ENCODE measurements at regions not wholly inside any gene's neighbourhood (a gene's known extent, or its start where the extent isn't known, plus 50 kb on each side); places are given as distances from the start of the nearest gene placed in this dataset.

GRCh38 chr5:143870362-143870761 lies 58.4 kb downstream of the HMHB1 start:
- DNase-seq, result no peak

DNA sequence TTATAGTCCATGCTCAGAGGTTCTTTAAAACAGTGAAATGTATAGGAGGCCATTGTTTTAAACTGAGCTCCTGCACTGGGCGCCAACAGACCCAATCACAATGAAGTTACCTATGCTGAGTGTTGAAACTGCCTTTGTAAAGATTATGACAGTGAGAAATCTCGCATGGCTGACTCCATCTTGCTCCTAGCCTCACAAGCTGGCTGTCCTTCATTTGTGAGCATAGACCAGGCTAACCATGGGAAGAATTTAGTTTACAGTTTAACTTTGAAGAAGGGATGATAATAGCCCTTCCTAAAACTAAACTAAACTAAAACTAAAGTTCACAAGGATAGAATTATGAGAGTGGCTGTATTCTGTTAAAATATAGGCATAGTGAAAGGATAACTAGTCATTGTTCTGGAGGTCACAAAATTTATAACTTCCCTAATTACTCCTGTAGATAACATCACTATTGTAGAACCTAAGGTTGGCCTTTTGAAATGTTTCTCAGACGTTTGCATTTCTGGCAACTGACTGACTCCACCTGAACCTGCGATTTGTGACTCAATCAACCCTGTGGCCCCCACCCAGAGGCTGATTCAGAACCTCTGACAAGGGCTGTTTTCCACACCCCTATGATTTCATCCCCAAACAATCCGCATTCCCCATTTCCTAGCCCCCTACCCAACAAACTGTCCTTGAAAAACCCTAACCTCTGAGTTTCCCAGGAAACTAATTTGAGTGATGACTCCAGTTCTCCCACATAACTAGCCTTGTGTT lies 59.1 kb downstream of the HMHB1 start:
- no peak for DNase-seq

DNA sequence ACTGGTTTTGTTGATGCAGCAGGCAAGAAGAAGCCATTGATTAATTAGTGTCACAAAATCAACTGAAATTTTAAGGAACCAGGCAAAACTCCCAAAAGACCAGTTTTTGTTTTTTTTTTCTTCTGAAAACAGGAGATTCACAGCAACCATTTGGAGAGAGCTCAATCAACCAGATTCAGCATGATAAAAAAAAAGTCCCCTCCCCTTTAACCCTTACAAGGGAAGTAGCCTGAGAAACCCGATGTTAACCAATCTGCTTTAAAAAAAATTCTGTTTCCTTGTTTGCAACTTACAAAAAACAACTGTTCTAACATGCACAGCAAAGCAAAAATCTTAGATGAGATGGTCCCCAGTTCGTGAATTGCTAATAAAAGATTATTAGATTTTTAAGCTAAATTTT lies 59.7 kb downstream of the HMHB1 start:
- no peak for DNase-seq

GRCh38 chr5:143874312-143874711 lies 62.4 kb downstream of the HMHB1 start:
- no peak for DNase-seq

GRCh38 chr5:143877196-143877595 lies 65.2 kb downstream of the HMHB1 start:
- no peak for DNase-seq

GRCh38 chr5:143878430-143878829 lies 66.5 kb downstream of the HMHB1 start:
- no peak for DNase-seq

GRCh38 chr5:143879646-143880045 lies 67.7 kb downstream of the HMHB1 start:
- DNase-seq, result no peak

DNA sequence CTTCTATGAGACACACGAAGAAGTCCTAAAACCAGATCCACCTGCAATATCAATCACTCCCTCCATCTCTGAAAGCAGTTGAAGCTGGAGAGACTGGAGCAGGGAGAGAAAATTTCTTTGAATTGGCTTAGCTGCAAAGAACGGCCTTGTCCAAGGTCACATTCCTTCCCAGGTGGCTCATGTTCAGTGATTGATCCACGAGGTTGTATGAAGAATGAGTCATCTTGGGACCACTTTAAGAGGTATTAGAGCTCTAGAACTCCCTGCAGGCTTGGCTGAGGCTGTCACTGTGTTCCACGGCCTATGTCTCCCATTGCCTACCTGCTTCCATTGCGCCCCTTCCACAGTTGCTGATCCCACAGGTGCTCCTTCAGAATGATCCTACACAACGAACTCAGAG lies 68.2 kb downstream of the HMHB1 start:
- DNase-seq, result no peak

DNA sequence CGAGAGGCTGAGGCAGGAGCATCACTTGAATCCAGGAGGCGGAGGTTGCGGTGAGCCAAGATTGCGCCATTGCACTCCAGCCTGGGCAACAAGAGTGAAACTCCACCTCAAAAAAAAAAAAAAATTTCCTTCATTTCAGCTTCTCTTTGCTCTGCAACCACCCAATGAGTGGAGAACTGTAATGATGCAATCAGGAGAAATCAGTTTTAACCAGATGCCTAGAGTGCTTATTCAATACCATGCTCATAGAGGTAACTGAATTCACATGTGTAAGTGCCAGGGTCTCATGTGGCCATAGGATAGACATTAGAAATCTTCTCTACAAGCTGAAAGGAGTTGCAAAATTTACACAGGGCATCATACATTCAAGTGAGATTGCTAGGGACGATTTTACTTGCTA lies 70.6 kb downstream of the HMHB1 start:
- DNase-seq, result no peak

GRCh38 chr5:143886096-143886495 lies 74.1 kb downstream of the HMHB1 start:
- DNase-seq, result peak; percentile 16

GRCh38 chr5:143886651-143887638 lies 75.0 kb downstream of the HMHB1 start:
- DNase-seq, result peak; percentile 86

GRCh38 chr5:143887903-143888665 lies 76.1 kb downstream of the HMHB1 start:
- peak; percentile 60 for DNase-seq

GRCh38 chr5:143888912-143889311 lies 77.0 kb downstream of the HMHB1 start:
- DNase-seq, result no peak

DNA sequence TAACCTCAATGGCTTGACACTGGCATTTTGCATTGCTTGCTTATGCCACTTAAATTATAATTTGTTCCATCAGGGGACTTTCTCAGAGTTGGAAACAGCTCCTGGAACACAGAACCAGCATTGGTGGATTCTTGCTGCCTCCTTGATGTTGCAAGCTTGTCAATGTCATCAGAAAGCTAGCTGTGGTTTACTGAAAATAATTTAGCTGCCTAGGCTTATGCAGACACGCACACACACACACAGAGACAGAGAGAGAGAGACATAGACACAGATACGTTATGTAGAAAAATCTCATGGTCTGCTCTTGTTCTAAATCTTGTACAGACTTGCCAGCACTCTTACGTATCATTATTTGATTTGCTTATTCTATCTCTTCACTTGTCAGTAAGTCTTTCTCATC lies 78.0 kb downstream of the HMHB1 start:
- DNase-seq, result no peak

- DNase-seq, result peak; percentile 79
Observed at GRCh38 chr5:143890487-143890886, 78.5 kb downstream of the HMHB1 start.

- DNase-seq, result no peak
Observed at GRCh38 chr5:143892271-143892670, 80.3 kb downstream of the HMHB1 start.

- DNase-seq, result no peak
Observed at GRCh38 chr5:143892908-143893307, 80.9 kb downstream of the HMHB1 start.

GRCh38 chr5:143893638-143894037 lies 81.7 kb downstream of the HMHB1 start:
- peak; percentile 27 for DNase-seq

DNA sequence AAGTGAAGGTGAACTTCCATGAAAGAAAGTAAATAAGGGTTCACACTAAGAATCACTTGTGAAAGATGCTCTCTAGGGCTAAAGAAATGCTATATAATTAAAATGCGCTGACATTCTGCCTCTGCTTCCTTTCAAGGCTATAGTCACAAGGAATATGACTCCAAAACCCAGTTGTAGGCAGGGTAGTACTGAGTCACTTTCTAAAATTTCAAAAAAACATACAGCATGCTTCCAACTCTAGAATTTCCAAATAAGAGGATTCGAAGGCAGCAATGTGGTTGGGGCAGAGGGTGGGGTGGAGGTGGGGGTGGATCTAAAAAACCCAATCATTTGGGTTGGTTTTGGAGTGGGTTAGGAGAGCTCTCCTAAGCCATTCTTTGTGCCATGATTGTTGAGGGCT lies 84.6 kb downstream of the HMHB1 start:
- no peak for DNase-seq

DNA sequence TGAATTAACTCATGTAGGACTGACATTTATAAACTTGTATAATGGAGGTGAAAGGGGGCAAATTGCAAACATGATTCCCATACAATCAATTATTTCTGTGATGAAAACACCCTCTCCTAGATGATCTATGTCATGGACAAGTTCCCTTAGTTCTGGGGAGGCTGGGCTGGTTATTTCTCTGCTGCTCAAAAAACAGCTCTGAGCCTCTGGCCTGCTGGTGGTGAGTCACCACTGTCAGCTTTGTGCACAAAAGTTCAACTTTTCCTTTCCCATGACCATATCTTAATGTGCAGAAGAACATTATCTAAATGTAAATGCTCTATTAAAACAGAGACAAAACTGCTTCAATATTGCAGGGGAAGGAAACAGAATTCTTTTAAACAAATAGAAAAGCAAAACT lies 85.0 kb downstream of the HMHB1 start:
- DNase-seq, result no peak

DNA sequence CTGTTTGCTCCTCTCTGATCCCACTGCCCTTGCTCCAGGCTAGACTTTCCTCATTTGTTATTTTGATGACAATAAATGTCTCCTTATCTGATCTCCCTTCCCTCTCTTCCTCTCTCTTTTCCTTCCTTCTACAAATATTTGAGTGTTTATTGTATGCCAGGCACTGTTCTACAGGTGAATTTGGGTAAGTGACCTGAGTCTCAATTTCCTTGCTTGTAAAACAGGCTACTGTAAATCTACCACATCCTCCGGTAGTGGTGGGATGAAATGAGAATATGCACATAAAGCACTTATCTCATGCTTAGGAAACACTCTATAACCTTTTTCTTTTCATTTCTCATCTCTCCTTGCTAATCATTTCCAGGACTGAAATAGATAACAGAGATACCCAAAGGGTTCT lies 86.4 kb downstream of the HMHB1 start:
- DNase-seq, result no peak

GRCh38 chr5:143898916-143899591 lies 87.1 kb downstream of the HMHB1 start:
- DNase-seq, result no peak

DNA sequence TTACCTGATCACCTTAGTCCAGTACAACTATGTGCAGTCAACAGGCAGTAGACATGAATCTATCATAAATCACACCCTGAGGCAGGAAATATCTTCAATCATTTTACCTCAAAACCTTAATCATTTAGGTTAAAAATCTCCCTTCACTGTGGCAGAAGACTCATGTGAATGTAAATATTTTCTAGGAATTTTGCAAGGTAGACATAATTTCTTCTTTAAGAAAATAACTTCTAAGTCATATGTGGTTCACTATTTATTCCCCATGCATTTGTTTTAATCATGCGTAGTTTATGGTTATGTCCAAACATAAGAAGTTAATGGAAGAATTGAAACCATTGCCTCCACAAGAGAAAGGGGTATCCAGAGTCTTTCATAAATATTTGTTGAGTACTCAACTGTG lies 97.0 kb downstream of the HMHB1 start:
- no peak for DNase-seq

Data from SHP77 treated with DMSO at 0.1 percent for 48 hours (cell line).